K562 (cell line): ENCODE measurements at regions not wholly inside any gene's neighbourhood (a gene's known extent, or its start where the extent isn't known, plus 50 kb on each side); places are given as distances from the start of the nearest gene placed in this dataset.

Experiments
- ATAC-seq: fragments of 200-7000 bp; cut with Tn5 transposase; 3 replicates; pipeline ENCODE4 v1.9.1; 2020; ENCODE audit warnings: moderate library complexity
- BruUV-seq: library from RNA; stranded (reverse); fragments of 400-500 nt; replicated peaks from 2 replicates; lab custom pipeline; 2021; lab: Mats Ljungman, UMichigan
- CTCF ChIA-PET: fragments of 300-600 bp; formaldehyde crosslinking; extraction: SDS; loops from one replicate; lab custom pipeline; 2021; ENCODE audit warnings: low intra/inter-chr PET ratio; lab: Yijun Ruan, JAX
- POLR2A ChIA-PET: fragments of 300-600, 350-650 bp; sonication (Branson Sonifier 250); formaldehyde crosslinking; extraction: SDS; loops from one replicate; lab custom pipeline; 2021; ENCODE audit warnings: antibody characterized with exemption, inconsistent platforms; lab: Yijun Ruan, JAX
- DNase-seq, 4 experiments: peaks; one replicate each; pipeline versions ENCODE4 v3.0.0 to v3.0.0-alpha.2; 2011 to 2018; ENCODE audit warnings: low spot score in 3 of 4, mixed read lengths in 3 of 4; ENCODE audit errors: extremely low read depth in 1 of 4
- FAIRE-seq: peaks from 2 replicates; lab custom pipeline; 2011; peaks lifted over from hg19 to GRCh38; lab: Jason Lieb, UNC
- H2AFZ ChIP-seq: 2 replicates; pipeline ENCODE4 v1.6.0; 2011; ENCODE audit warnings: low read depth, low read length, control low read depth, inconsistent platforms
- H3K27ac ChIP-seq: fragments of 200-600 bp; 3 replicates; pipeline ENCODE4 v1.8.0; 2011; ENCODE audit warnings: low read depth, mild to moderate bottlenecking, control low read depth, inconsistent platforms, low read length, moderate library complexity, mixed read lengths; ENCODE audit errors: extremely low read depth
- H3K27me3 ChIP-seq, 2 experiments: fragments of 300-600 bp in 1 of 2; 2 replicates in 1 of 2; 3 replicates in 1 of 2; pipeline versions ENCODE4 v1.6.0 to v1.8.0; 2011; ENCODE audit warnings: inconsistent platforms in 2 of 2, low read length in 2 of 2, mild to moderate bottlenecking in 1 of 2, mixed read lengths in 1 of 2, moderate library complexity in 1 of 2; ENCODE audit not compliant: control insufficient read depth in 2 of 2, insufficient read depth in 2 of 2
- H3K36me3 ChIP-seq: fragments of 300-600 bp; 3 replicates; pipeline ENCODE4 v1.8.0; 2011; ENCODE audit warnings: mild to moderate bottlenecking, low read length, inconsistent platforms; ENCODE audit not compliant: control insufficient read depth, insufficient read depth
- H3K4me1 ChIP-seq, 2 experiments: fragments of 200-600 bp in 1 of 2; replicated peaks in 1 of 2; 2 replicates in 1 of 2; 3 replicates in 1 of 2; pipeline versions ENCODE4 v1.5.1 to v1.8.0; 2011; ENCODE audit warnings: inconsistent platforms in 2 of 2, low read length in 2 of 2, mild to moderate bottlenecking in 1 of 2, mixed read lengths in 1 of 2, moderate library complexity in 1 of 2; ENCODE audit not compliant: control insufficient read depth in 2 of 2, insufficient read depth in 2 of 2
- H3K4me2 ChIP-seq: 2 replicates; pipeline ENCODE4 v1.6.1; 2011; ENCODE audit warnings: low read length, control low read depth, inconsistent platforms, mixed read lengths; ENCODE audit not compliant: insufficient read depth
- H3K4me3 ChIP-seq: fragments of 200-600 bp; sonication (generic), shearing (Covaris generic); 2 replicates; pipeline ENCODE4 v1.5.1; 2016; ENCODE audit warnings: control low read depth, inconsistent platforms
- H3K79me2 ChIP-seq: fragments of 200-600 bp; 3 replicates; pipeline ENCODE4 v1.8.0; 2011; ENCODE audit warnings: low read length, inconsistent platforms; ENCODE audit not compliant: control insufficient read depth, insufficient read depth
- H3K9ac ChIP-seq, 2 experiments: 2 replicates each; pipeline versions ENCODE4 v1.6.0 to v1.6.1; 2011; ENCODE audit warnings: low read depth in 2 of 2, low read length in 2 of 2, control low read depth in 1 of 2, inconsistent platforms in 1 of 2, mild to moderate bottlenecking in 1 of 2, mixed read lengths in 1 of 2; ENCODE audit not compliant: insufficient read depth in 1 of 2
- H3K9me1 ChIP-seq: one replicate; pipeline ENCODE4 v1.6.0; 2011; ENCODE audit warnings: inconsistent platforms, mild to moderate bottlenecking, low read length, moderate library complexity; ENCODE audit not compliant: control insufficient read depth, insufficient read depth
- H3K9me3 ChIP-seq: replicated peaks from 2 replicates; pipeline ENCODE4 v1.5.1; 2011; ENCODE audit warnings: low read depth, low read length, inconsistent platforms; ENCODE audit not compliant: control insufficient read depth, insufficient read depth
- H4K20me1 ChIP-seq: replicated peaks from 2 replicates; pipeline ENCODE4 v1.6.1; 2011; ENCODE audit warnings: low read length, inconsistent platforms, mixed read lengths; ENCODE audit not compliant: control insufficient read depth, insufficient read depth
- DPF2 ChIP-seq: fragments of 450-650 bp; IDR thresholded peaks from 2 replicates; pipeline ENCODE4 v1.6.1; 2016
- E2F5 ChIP-seq: sonication (generic); formaldehyde crosslinking; IDR thresholded peaks from 2 replicates; pipeline ENCODE4 v1.8.0; 2022; ENCODE audit warnings: mild to moderate bottlenecking, missing genetic modification reagents
- ESRRB ChIP-seq: fragments of 250-450 bp; sonication (Bioruptor Pico); IDR thresholded peaks from 2 replicates; pipeline ENCODE4 v1.5.0; 2020; ENCODE audit warnings: mild to moderate bottlenecking, moderate library complexity, borderline replicate concordance
- EWSR1 ChIP-seq: fragments of 450-650 bp; IDR thresholded peaks from 2 replicates; pipeline ENCODE4 v1.6.1; 2018; ENCODE audit warnings: borderline replicate concordance, mild to moderate bottlenecking, low read depth, moderate library complexity; ENCODE audit not compliant: partially characterized antibody
- HDAC6 ChIP-seq: IDR thresholded peaks from 2 replicates; pipeline ENCODE4 v1.6.1; 2012; ENCODE audit warnings: low read depth, mild to moderate bottlenecking, control low read depth, inconsistent platforms, low read length, moderate library complexity
- MXI1 ChIP-seq: IDR thresholded peaks from 2 replicates; pipeline ENCODE4 v1.6.1; 2011; ENCODE audit warnings: low read depth, mild to moderate bottlenecking, improper control_type of control experiment, low read length
- POLR2G ChIP-seq: fragments of 200-400 bp; formaldehyde crosslinking; IDR thresholded peaks from 2 replicates; pipeline ENCODE4 v1.6.1; 2017; ENCODE audit warnings: low read depth, mild to moderate bottlenecking, antibody characterized with exemption, low read length, moderate library complexity
- POLR3G ChIP-seq: IDR thresholded peaks from 2 replicates; pipeline ENCODE4 v1.6.1; 2011; ENCODE audit not compliant: insufficient read length, insufficient replicate concordance; ENCODE audit errors: extremely low read depth
- RBM22 ChIP-seq: fragments of 200-400 bp; formaldehyde crosslinking; IDR thresholded peaks from 2 replicates; pipeline ENCODE4 v1.6.1; 2018; ENCODE audit warnings: low read length, low read depth; ENCODE audit not compliant: poor library complexity, severe bottlenecking
- TCF7L2 ChIP-seq: fragments of 150-350 bp; IDR thresholded peaks from 2 replicates; pipeline ENCODE4 v1.6.1; 2016; ENCODE audit warnings: low read depth, mild to moderate bottlenecking, low read length, moderate library complexity
- TCFL5 ChIP-seq: fragments of 250-450 bp; sonication (Bioruptor Pico); conservative IDR thresholded peaks from 2 replicates; pipeline ENCODE4 v1.6.1; 2021; ENCODE audit warnings: mild to moderate bottlenecking, moderate library complexity, matching md5 sums
- ZBTB5 ChIP-seq: fragments of 450-650 bp; IDR thresholded peaks from 2 replicates; pipeline ENCODE4 v1.6.1; 2017; ENCODE audit warnings: antibody characterized with exemption
- ZNF699 ChIP-seq: fragments of 250-450 bp; sonication (Bioruptor Pico); IDR thresholded peaks from 2 replicates; pipeline ENCODE4 v1.8.0; 2021; ENCODE audit warnings: mild to moderate bottlenecking, moderate library complexity; ENCODE audit not compliant: insufficient replicate concordance
- WGBS: fragments of 100-300 bp; shearing (Covaris generic); methylation state at CpG from one replicate; pipeline ENCODE4 v1.1.6; 2016; ENCODE audit warnings: low coverage, mixed read lengths; ENCODE audit not compliant: insufficient coverage; ENCODE audit errors: missing lambda C conversion rate; 5-methylcytosine and 5-hydroxymethylcytosine counted together
- in situ Hi-C: fragments of 300-500 bp; cut with MboI; formaldehyde crosslinking; loops from 4 replicates; pipeline ENCODE4 v1.15.0; 2018; ENCODE audit warnings: inconsistent platforms, mixed read lengths
- intact Hi-C: fragments of 100-400 bp; cut with micrococcal nuclease; formaldehyde crosslinking; loops from 2 replicates; pipeline ENCODE4 v1.14.2; 2022

GRCh38 chr5:36378551-36378950, 76.8 kb upstream of the RANBP3L start:
- FAIRE-seq (no peak), ATAC-seq (no peak), DNase-seq (no peak)
- in situ Hi-C loops: no loop called here
- Histone ChIP-seq H3K27me3 (peaks cover 7 to 11% of the 10 kb centered on the region in 2 experiments; a peak in 3 of 5 replicates), H3K9me3 (no peaks in the 10 kb centered on the region), H3K79me2 (no peaks in the 10 kb centered on the region), H3K4me3 (no peak overlapping the region), H3K9ac (no peak overlapping the region), H2AFZ (no peak overlapping the region), H4K20me1 (no peaks in the 10 kb centered on the region), H3K4me2 (no peak overlapping the region), H3K4me1 (no peaks in the 10 kb centered on the region), H3K9me1 (no peaks in the 10 kb centered on the region), H3K36me3 (no peaks in the 10 kb centered on the region), H3K27ac (no peak overlapping the region)
- intact Hi-C loops: no loop called here
- BruUV-seq: no TSS peak
- WGBS: 0% methylated on average over 1 of the region's 1 CpG
- ChIA-PET POLR2A (interaction anchor here (3.3 kb wide), 1 partner anchor 9 kb away, joined by 15 read pairs; no protein-coding TSS in a partner anchor), CTCF (no interaction called here)
- TF ChIP-seq EWSR1: no peak
- TF ChIP-seq MXI1: no peak
- no peak for TF ChIP-seq ZBTB5
- no peak for TF ChIP-seq POLR2G
- no peak for TF ChIP-seq E2F5 (CRISPR knock-in tag)
- no peak for TF ChIP-seq DPF2
- no peak for TF ChIP-seq RBM22
- no peak for TF ChIP-seq TCFL5 (CRISPR knock-in tag)
- TF ChIP-seq POLR3G: no peak
- no peak for TF ChIP-seq HDAC6
- no peak for TF ChIP-seq ZNF699
- no peak for TF ChIP-seq ESRRB (CRISPR knock-in tag)
- TF ChIP-seq TCF7L2: no peak
